ENCODE measurements at regions not wholly inside any gene's neighbourhood (a gene's known extent, or its start where the extent isn't known, plus 50 kb on each side); places are given as distances from the start of the nearest gene placed in this dataset.
A peak's percentile ranks its signal among the peaks of the same experiment; 100 is the strongest.
"Not testable (repeated sequence)": the region's sequence is repeated elsewhere in the genome, so short reads cannot be mapped to it uniquely, and the experiment has no call there.

DNA sequence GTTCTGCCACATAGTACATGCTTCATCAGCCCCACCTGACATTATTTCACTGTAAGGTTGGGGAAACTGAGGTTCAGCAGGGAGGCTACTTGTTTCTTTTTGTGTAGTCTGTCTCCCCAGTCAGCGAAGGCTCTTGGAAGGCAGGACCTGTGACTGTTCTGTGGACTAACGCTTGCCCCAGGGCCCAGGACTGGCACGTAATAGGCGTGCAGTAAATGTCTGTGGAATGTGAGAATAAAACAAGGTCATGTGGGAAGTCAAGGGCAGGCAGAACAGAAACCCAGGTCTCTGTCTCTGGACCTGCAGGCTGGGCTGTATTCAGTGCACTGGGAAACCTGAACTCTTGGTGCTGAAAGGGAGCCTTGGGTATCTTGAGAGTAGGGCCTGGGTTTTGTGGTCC is 168.7 kb downstream of the RPS24 start:
- in situ Hi-C loops (cut with HindIII; ENCODE audit: low sequenced_read_pairs), result no loop called here
- no peak for DNase-seq (ENCODE audit: low spot score)

DNA sequence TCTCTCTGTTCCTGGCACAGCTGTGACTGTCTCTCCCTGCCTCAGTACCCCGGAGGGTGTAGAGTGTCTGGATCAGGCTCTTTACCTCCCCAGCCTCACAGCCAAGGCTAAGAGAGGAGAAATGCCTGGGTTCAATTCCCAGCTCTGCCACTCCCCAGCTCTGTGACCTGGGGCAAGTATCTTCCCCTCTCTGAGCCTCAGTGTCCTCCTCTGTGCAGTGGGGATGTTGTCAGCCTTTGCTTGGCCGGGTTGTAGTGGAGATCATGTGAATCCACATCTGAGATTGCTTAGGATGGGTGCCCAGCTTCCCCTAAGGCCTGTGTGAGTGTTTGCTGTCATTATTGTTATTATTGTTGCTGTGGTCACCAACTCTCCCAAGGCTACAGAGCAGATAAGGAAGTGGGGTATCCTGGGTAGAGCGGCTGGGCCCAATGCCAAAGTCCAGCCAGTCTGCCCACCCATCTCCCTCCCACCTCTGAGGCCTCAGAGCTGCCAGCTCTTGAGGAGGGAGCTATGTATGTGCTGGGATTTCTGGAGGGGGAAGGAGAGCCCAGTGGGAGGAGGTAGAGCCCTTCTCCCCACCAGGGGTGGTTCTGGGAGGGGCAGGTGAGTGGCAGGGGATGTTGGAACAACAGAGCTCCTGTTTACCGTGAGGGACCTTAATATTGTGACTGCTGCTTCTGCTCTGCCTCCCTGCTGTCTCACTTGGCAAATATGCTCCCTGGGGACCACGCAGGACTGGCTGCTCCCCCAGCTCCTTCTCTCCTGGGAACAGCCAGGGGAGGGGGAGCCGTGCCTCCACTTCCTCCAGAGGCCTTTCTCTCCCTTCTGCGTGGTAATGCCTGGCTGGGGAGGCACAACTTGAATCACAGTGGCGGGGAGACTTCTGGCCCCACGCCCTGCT is 170.5 kb downstream of the RPS24 start:
- in situ Hi-C loops (cut with HindIII; ENCODE audit: low sequenced_read_pairs), result no loop called here

GRCh38 chr10:78205457-78206016 is 171.9 kb downstream of the RPS24 start:
- DNase-seq (ENCODE audit: low spot score), result no peak
- in situ Hi-C loops (cut with HindIII; ENCODE audit: low sequenced_read_pairs), result no loop called here

More for the DNA sequence above, 170.5 kb downstream of the RPS24 start:
- DNase-seq (ENCODE audit: low spot score), result no peak

DNA sequence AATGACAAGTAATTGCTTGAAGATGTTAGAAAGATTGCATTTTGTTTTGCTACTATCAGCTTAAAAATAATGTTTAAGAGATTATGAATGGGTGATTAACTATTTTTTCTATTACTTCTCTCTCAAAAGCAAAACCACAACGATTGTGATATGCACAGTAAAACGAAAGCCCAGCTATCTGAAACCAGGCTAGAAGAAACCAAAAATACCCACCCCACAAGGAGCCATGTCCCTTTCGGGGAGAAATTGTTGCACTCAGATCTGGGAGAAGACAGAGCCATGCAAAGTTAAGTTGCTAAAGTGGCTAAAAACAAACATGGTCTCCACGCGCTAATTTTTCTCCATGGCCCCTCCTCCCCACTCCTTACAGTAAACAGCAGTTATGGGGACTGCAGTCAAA is 173.6 kb downstream of the RPS24 start:
- in situ Hi-C loops (cut with HindIII; ENCODE audit: low sequenced_read_pairs), result no loop called here
- no peak for DNase-seq (ENCODE audit: low spot score)

DNA sequence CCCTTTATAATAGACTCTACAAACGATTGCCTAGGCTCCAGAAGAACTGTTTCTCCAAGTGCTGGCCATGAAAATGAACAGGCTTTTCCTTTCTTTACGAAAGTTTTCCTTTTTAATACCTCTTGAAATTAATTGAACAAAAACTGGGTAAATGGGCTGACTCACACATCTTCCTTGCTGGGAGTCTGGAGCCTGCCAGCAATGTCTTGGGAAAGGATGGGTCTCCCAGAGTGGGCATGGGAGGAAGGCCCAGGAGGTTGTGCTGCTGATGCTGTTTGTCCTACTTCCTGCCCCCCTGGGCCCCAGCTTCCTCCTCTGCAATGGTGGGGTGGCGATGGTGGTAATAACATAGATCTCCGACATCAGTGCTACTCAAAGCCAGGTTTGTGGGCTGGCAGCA is 174.1 kb downstream of the RPS24 start:
- DNase-seq (ENCODE audit: low spot score), result no peak
- in situ Hi-C loops (cut with HindIII; ENCODE audit: low sequenced_read_pairs), result no loop called here

- DNase-seq (ENCODE audit: low spot score), result no peak
- in situ Hi-C loops (cut with HindIII; ENCODE audit: low sequenced_read_pairs), result no loop called here
Measured at GRCh38 chr10:78209970-78210369, 176.3 kb downstream of the RPS24 start.

DNA sequence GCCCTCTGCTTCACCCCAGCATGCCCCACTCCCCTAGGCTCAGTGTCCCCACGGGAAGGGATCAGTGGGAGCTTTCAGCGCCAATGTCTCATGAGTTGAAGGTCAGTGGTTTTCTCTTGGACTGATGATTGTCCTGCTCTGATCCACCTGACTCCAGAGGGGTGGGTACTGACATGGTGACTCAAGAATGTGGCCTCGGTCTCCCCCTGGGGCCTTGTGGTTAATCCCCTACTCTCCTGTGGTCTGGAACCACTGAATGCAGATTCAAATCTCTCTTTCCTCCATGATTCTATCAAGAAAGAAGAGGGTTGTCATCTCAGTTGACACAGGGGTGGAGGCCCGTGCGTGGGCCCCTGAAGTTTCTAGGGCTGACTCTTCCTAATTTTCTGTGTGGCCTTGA is 176.9 kb downstream of the RPS24 start:
- in situ Hi-C loops (cut with HindIII; ENCODE audit: low sequenced_read_pairs), result no loop called here
- DNase-seq (ENCODE audit: low spot score), result no peak

GRCh38 chr10:78210976-78211375 is 177.3 kb downstream of the RPS24 start:
- no peak for DNase-seq (ENCODE audit: low spot score)
- in situ Hi-C loops (cut with HindIII; ENCODE audit: low sequenced_read_pairs), result no loop called here

GRCh38 chr10:78211561-78212051 is 177.9 kb downstream of the RPS24 start:
- peak; percentile 46 for DNase-seq (ENCODE audit: low spot score)
- in situ Hi-C loops (cut with HindIII; ENCODE audit: low sequenced_read_pairs), result no loop called here

DNA sequence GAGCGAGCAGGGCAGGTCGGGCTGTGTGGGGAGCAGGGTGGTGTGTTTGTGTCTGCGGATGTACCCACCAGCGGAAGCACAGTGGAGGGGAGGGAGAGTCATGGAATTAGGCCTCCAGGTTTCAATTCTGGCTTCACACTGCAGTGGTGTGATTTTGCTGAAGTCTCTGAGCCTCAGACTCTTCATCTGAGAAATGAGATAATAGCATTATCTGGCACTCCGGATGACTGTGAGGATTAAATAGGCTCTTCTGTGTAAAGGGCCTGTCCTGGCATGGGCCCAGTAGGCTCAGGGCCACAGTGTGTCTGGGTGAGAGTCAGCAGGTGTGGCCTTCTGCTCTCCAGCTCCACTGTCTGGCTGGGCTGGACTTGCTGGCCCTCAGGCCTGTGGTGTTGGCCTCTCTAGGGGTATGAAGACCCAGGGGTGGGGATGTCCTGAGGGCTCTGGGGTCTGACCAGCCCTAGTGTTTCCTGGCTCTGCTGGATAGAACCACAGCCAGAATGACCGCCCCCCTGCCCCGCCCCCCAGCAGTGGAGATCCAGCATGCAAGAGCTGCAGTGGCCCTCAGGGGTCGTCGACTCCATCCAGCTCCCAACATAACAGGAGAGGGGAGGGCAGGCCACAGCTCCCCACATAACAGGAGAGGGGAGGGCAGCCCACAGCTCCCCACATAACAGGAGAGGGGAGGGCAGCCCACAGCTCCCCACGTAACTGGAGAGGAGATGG is 178.6 kb downstream of the RPS24 start:
- in situ Hi-C loops (cut with HindIII; ENCODE audit: low sequenced_read_pairs), result no loop called here
- peak; percentile 22 for DNase-seq (ENCODE audit: low spot score)

- in situ Hi-C loops (cut with HindIII; ENCODE audit: low sequenced_read_pairs), result no loop called here
- DNase-seq (ENCODE audit: low spot score), result no peak
Measured at GRCh38 chr10:78212786-78213175, 179.1 kb downstream of the RPS24 start.

GRCh38 chr10:78214955-78215354 is 181.3 kb downstream of the RPS24 start:
- in situ Hi-C loops (cut with HindIII; ENCODE audit: low sequenced_read_pairs), result no loop called here

DNA sequence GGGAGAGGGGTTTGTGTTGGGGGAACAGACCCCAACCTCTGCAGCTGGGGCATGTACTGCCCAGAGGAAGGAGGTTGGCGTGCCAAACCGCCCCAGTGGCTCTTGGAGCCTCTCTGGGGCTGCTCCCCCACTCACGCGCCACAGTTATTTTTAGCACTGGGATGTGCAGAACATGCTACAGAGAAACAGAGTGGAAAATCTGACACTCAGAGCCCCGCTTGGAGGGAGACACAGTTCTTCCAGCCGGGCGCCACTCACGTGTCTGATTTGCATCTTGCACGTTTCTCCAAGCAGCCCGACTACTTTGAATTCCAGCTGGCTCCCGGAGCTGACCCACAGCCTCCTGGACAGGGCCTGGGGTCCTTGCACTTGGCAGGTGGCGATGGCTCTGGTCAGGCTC is 182.0 kb downstream of the RPS24 start:
- peak; percentile 16 for DNase-seq (ENCODE audit: low spot score)
- in situ Hi-C loops (cut with HindIII; ENCODE audit: low sequenced_read_pairs), result no loop called here

More at GRCh38 chr10:78214955-78215354, 181.3 kb downstream of the RPS24 start:
- DNase-seq (ENCODE audit: low spot score), result no peak

DNA sequence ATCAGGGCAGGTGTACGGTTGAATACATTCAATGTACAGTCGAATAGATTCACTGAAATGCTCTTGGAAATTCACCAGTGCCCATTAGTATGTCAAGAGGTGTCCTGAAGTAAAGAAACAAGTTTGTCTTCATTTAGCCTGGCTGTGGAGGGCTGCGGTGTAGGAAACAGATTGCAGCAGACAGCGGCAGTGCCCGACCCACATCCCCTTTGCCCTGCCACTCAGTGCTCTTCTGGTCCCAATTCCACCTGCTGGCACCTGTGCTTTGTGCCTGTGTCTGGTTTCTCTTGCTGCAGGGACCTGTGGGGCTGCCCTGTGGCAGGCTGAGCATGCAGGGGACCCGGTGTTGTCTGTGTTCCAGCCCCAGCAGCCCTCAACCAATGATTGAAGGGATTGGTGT is 183.7 kb downstream of the RPS24 start:
- in situ Hi-C loops (cut with HindIII; ENCODE audit: low sequenced_read_pairs), result no loop called here
- no peak for DNase-seq (ENCODE audit: low spot score)

- no peak for DNase-seq (ENCODE audit: low spot score)
- in situ Hi-C loops (cut with HindIII; ENCODE audit: low sequenced_read_pairs), result no loop called here
Measured at GRCh38 chr10:78218798-78219490, 185.3 kb downstream of the RPS24 start.

DNA sequence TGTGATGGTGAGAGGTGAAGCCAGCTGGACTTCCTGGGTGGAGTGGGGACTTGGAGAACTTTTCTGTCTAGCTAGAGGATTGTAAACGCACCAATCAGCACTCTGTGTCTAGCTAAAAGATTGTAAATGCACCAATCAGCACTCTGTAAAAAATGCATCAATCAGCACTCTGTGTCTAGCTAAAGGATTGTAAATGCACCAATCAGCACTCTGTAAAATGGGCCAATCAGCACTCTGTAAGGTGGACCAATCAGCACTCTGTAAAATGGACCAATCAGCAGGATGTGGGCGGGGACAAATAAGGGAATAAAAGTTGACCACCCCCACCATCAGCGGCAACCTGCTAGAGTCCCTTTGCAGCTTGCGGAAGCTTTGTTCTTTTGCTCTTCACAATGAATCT is 185.9 kb downstream of the RPS24 start:
- in situ Hi-C loops (cut with HindIII; ENCODE audit: low sequenced_read_pairs); DNase-seq (ENCODE audit: low spot score): not testable (repeated sequence)

- no peak for DNase-seq (ENCODE audit: low spot score)
- in situ Hi-C loops (cut with HindIII; ENCODE audit: low sequenced_read_pairs), result no loop called here
Measured at GRCh38 chr10:78220781-78221180, 187.1 kb downstream of the RPS24 start.

DNA sequence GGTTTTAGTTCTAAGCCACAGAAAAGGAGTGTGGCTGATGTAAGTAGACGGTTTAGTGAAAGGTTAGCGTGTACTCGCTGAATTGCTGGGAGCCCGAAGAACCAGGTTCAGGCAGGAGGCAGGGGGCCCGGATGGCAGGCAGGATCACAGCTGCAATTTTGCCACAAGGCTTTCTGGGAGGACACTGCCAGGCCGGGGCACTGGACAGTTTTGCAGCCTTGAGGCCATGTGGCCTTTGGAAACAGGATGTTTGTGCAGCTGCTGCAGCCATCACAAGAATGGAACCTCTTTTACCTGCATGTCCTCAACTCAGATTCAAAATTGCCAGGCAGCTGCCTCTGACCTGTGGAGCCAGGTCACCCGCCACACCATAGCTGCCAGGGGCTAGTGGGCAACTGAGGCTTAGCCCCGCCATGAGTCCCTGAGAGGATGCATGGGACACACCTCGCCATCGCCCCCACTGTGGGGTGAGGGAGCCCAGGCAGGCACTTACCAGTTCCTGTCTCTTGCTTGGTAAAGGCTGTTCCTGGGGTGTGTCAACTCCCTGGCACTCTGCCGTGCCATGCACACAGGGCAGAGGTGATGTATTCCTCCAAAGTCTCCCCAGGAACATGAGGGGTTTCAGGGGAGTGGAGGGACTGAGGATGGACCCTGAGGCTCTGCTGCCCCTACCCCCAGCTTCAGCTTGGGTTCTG is 188.6 kb downstream of the RPS24 start:
- DNase-seq (ENCODE audit: low spot score), result no peak
- in situ Hi-C loops (cut with HindIII; ENCODE audit: low sequenced_read_pairs), result no loop called here

DNA sequence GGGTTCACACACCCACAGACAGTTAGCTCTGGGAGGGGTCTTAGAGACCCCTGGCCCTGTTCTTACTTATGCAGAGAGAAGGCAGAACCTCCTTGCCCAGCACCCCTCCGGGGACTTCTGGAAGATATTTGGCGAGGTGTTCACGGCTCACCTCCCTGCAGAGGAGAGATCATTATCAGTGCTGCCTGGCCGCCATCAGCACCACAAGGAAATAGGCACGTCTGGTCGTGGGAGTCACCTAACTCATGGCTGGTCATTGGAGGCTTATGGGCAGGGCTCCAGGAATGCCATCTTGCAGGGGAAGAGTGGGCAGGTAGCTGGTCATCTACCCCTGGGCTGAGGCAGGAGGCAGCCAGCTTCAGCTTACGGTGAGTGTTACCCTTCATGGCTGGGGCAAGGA is 189.4 kb downstream of the RPS24 start:
- in situ Hi-C loops (cut with HindIII; ENCODE audit: low sequenced_read_pairs), result no loop called here

More for the DNA sequence above, 189.4 kb downstream of the RPS24 start:
- DNase-seq (ENCODE audit: low spot score), result no peak
